Kidney capillary endothelial cell (primary cell): ENCODE measurements at regions not wholly inside any gene's neighbourhood (a gene's known extent, or its start where the extent isn't known, plus 50 kb on each side); places are given as distances from the start of the nearest gene placed in this dataset.
"Not testable (repeated sequence)": the region's sequence is repeated elsewhere in the genome, so short reads cannot be mapped to it uniquely, and the experiment has no call there.

Experiments used
- DNase-seq: peaks from one replicate; pipeline ENCODE4 v3.0.0-alpha.2; 2018; ENCODE audit warnings: low spot score

DNA sequence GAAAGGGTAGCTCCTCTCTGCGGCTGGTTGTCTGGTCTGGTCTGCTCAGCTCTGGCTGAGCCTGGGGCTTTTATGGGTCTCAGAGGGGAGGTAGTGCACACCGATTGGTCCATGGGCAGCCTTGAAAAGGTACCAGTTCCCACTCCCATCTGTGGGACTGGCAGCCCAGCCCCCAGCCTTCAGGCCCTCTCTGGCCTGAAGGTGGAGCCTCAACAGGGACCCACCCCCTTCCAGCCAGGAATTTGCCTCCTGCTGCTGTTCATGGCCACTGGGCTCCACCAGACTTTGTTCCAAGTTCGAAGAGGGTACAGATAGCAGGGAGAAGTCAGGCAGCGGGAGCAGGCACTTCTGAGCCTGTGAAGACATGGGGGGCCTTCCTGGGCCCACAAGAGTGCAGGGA lies 165.3 kb upstream of the SLC27A6 start:
- DNase-seq = no peak

DNA sequence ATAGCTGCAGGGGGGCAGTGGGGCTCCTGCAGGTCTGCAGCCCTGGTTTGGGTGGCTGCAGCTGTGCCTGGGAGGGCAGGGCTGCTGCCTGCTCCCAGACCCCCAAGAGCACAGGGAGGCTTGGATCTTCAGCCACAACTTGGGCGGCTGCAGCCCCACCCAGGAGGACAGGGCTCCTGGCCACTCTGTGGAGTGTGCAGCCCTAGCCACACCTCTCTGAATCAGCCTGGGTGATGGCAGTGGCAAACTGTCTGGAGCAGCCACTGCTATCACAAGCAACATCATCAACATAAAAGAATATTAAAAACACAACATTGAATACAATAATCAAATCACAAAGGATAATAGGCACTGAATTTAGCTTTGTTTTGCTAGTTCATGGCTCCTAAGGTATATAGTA lies 164.9 kb upstream of the SLC27A6 start:
- DNase-seq = no peak

DNA sequence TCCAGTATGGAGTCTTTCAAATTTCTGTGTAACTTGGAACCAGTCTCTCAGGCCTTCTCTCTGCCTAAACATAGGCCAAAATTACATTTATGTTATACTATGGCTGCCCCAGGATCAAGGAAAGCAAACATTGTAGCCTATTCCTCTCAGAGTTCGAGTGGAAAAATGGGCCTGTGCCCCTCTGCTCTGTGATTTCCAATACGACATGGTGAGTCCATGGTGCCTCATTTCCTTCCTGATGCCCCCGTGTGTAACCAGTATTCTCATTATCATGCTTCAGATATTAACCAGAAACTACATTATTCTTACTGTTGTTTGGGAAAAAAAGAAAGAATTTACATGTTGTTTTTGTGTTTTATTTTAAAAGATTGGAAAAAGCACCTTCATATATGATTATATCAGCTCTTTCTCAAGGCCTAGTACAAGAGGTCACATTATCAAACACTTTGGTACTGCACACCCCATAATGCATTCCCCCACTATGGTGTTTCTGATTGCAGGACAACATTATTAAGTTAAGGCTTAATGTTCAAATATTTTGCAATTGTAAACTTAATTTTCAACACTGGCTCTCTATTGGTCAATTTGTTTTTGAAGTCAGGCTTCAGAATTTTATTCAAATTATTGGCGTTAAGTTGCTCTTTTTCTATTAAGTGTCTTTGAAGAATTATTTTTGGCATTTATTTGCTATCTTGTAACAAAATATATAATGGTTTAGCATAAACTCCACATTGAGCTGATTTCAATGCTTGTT lies 151.8 kb upstream of the SLC27A6 start:
- peak; percentile 63 for DNase-seq

DNA sequence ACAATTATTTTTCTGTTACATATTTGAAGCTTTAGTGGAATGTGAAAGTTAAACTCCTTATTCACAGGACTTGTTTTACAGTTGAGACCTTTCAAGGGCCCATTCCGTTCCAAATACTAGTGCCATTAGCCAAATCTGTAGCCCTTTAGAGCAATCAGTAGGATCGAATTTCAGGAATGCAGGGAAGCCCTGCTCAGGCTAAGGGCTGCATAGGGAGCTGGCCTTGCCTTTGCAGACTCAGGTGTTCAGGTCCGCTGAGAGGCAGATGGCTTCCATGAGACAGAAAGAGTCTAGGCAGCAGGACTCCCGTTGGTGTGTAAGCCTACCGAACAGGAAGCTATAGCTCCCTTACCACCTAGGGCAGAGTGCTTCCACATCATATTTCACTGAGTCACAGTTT lies 150.1 kb upstream of the SLC27A6 start:
- DNase-seq = no peak

DNA sequence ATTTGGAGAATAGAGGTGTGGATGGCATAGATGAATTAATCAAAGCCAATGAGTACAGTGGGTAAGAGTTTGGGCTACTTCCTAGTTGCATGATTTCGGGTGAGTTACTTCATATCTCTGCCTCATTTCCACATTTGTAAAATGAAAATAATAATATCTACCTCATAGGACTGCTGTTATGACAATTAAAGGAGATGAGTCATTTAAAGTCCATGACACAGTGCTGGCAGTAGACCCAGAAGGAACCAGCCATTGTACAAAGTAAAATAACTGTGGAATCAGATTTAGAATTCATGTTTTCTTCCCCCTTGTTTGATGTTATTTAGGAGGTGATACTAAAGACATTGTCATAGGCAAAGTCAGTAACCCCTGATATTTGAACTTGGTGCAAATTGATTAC lies 139.5 kb upstream of the SLC27A6 start:
- DNase-seq = peak; percentile 64

DNA sequence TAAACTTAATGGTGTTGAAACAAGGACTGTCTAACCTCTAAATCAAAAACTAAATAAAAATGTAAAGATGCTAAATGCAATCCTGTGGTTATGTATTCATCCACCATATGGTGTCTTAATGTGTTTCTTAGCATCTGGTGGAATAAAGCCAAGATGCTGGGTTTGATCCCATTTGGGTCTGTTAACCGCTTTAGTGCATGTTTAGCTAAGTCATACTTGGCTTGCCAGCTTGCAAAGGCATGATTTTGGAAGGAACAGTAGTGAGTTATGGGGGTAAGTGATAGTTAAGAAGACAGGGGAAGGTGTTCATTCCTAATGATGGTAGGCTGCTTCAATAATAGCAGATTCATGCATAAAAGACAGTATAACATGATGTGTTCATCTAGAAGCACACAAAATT lies 139.0 kb upstream of the SLC27A6 start:
- no peak for DNase-seq

GRCh38 chr5:128836571-128836970 lies 128.7 kb upstream of the SLC27A6 start:
- no peak for DNase-seq

DNA sequence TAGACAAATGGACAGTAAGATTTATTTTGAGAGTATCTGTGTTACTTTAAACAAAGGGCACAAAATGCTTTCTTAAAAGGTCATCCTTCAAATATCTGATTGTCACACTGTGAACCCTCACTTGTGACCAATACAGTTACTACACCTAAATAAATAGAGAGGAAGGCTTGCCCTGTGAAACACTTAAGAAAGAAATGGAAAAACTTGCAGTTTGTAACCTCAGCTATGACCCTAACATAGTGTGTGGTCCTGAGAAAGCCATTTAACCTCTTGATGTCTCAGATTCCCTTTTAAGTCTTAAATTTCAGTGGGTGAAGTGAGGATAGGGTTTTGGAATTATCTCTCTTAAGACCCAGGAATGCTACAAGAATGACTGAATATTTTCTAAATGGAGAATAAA lies 126.7 kb upstream of the SLC27A6 start:
- DNase-seq = no peak

GRCh38 chr5:128842241-128842640 lies 123.0 kb upstream of the SLC27A6 start:
- DNase-seq = no peak

GRCh38 chr5:128844354-128844923 lies 120.8 kb upstream of the SLC27A6 start:
- peak; percentile 24 for DNase-seq

DNA sequence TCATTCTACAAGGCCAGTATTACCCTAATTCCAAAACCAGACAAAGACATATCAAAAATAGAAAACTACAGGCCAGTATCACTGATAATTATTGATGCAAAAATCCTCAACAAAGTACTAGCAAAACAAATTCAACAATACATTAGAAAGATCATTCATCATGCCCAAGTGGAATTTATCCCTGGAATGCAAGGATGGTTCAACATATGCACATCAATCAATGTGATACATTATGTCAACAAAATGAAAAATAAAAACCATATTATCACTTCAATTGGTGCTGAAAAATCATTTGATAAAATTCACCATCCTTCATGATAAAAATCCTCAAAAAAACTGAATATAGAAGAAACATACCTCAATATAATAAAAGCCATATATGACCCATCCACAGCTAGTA lies 115.2 kb upstream of the SLC27A6 start:
- DNase-seq = no peak

GRCh38 chr5:128854931-128855330 lies 110.4 kb upstream of the SLC27A6 start:
- DNase-seq = no peak

GRCh38 chr5:128857076-128857677 lies 108.1 kb upstream of the SLC27A6 start:
- no peak for DNase-seq

DNA sequence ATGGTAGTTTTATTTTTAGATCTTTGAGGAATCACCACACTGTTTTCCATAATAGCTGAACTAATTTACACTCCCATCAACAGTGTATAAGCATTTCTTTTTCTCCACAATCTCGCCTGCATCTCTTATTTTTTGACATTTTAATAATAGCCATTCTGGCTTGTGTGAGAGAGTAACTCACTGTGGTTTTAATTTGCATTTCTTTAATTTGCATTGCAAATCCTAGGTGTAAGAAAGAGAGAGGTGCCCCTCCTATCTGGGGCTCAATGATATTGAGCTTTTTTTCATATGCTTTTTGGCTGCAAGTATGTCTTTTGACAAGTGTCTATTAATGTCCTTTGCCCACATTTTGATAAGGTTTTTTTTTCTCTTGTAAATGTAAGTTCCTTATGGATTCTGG lies 106.3 kb upstream of the SLC27A6 start:
- no peak for DNase-seq

DNA sequence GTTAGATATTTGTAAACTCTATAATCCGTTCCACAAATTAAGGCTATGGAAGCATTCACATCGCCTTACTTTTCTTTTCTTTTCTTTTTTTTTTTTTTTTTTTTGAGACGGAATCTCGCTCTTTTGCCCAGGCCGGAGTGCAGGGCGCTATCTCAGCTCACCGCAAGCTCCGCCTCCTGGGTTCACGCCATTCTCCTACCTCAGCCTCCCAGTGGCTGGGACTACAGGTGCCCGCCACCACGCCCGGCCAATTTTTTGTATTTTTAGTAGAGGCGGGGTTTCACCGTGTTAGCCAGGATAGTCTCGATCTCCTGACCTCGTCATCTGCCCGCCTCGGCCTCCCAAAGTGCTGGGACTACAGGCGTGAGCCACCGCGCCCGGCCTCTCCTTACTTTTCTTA lies 104.1 kb upstream of the SLC27A6 start:
- DNase-seq = not testable (repeated sequence)

DNA sequence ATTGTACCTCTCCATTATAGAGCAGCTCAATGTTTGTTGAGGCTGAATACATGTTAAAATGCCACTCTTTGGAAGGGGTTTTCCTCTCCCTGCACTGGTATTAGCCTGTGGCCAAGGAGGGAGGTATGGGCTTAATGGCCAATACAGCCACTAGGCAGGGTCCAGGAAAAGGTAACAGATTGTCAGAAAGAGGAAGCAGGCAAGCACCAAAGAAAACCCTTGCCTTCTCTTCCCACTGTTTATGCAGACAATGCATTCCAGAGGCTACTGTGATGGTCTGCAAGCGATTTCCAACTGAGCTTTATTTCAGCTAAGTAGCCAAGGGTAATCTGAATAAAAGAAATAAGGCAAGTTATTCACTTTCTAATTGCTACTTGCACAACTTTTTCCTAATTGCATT lies 95.3 kb upstream of the SLC27A6 start:
- no peak for DNase-seq

- no peak for DNase-seq
These were observed 94.9 kb upstream of the SLC27A6 start for GRCh38 chr5:128870373-128870772.

DNA sequence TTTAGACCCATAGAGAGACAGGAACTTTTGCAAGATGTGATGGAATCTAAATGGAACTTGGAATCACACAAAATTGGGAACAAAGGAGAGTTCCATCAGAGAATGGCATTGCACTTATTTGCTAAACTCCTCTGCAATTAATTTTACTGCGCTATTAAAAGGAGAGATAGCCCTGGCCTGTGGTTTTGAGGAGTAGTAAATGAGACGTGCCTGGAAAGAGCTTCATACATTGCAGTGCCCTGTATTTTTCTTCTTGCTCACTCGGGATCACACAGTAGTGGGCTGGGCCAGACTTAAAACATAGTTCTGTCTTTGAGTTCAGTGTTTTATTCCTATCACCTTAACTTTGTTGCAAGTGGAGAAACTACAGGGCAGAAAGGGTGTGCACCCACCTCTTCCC lies 94.4 kb upstream of the SLC27A6 start:
- DNase-seq = no peak

DNA sequence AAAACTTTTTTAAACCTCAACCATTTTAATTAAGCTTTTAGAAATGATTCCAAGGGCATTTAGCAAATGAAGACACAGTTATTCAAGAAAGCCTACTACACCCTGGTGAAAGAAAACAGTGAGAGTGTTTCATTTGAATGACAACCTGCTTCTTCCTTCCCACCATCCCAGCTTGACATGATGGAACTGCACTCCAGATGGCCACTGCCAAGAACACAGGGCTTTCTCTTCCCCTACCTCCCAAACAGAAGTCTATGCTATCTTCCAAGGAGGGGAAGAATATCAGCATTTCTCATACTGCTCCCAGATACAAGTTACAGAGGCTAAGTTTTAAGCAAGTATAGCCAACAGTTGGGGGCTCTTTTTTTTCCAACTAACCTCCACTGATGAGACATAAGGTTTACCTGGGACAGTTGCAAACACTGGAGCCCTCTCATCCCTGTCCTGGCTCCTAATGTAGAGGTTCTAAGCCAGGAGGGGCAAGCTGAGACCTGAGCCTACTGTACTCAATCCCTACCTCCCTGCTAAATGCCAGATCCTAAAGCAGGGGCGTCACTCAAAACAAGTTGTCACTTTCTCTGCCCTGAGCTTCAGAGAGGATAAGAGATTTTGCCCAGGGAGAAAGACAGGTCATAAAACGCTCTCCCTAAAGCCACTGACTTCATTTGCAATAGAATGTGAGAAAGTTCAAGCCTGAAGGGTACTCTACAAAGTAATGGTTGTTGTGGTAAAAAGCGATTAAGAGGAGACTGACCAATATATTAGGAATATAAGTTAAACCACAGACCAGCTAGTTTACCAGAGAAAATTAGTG lies 88.5 kb upstream of the SLC27A6 start:
- no peak for DNase-seq

DNA sequence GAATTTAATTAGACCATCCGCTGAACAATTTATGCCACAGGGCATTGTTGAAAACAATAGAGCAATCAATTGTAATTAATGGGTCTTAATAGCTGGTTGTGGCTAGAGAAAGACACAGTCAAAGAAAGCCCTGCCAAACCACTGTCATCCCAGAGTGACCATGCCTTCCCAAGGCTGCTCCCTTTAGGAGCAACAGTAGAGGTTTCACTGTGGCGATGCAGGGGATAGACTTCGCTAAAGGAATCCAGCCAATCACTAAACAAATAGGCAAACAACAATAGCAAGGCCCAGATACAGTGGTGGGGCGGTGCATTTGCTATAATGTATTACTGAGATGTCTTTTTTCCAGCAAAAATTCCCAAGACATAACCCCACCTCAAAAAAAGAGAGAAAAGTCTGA lies 87.8 kb upstream of the SLC27A6 start:
- DNase-seq = no peak

GRCh38 chr5:128881502-128882018 lies 83.7 kb upstream of the SLC27A6 start:
- DNase-seq = no peak

- DNase-seq = no peak
These were observed 79.5 kb upstream of the SLC27A6 start for GRCh38 chr5:128885649-128886255.
